Heart left ventricle (tissue), 13 donors: ENCODE measurements at regions not wholly inside any gene's neighbourhood (a gene's known extent, or its start where the extent isn't known, plus 50 kb on each side); places are given as distances from the start of the nearest gene placed in this dataset.

ENCODE experiments used
- POLR2A ChIP-seq, 2 donors: fragments of 450-650 bp; IDR thresholded peaks; one replicate each; pipeline ENCODE4 v1.6.1; 2017; ENCODE audit warnings: antibody characterized with exemption in 2 of 2, mild to moderate bottlenecking in 2 of 2, moderate library complexity in 2 of 2
- TF ChIP-seq, protein P1 (sequence below), 12 donors: fragments of 200-600 bp; sonication (generic) in 4 of 12; IDR thresholded peaks; one replicate each; pipeline versions ENCODE4 v1.5.0 to v1.8.0; 2018 to 2022; ENCODE audit warnings: antibody characterized with exemption in 12 of 12, mild to moderate bottlenecking in 5 of 12
- donor health status: ischemic (EF 13 %, LVEDD 7.1; RV severe dilation, severe dysfunction).
- donor health status: DM: no; HTN: yes; CAD: no.
- donor health status: DM: no; HTN: no; CAD: no.
- donor health status: ischemic (EF 25% LVEDD 6.9; RV normal size, moderate dysfunction).
- donor health status: ischemic (EF 25% LVEDD 5.7; RV mildly dilated, moderate dysfunction).
- donor health status: ischemic (EF 35%, LVEDD 5.7; RV mildly dilated, moderate dysfunction).
- donor health status: nonischemic (EF 11% LVEDD 7.7; RV severe dilation, severe dysfunction).
- donor health status: DM: yes; HTN: yes; CAD: no.
- donor health status: PGD.
- donor health status: ischemic (EF 29% LVEDD 5.4; RV normal size, mild dysfunction).
- donor health status: nonischemic (EF 23%, LVEDD 6.1; RV moderate dilation, normal function).

GRCh38 chr10:84789026-84789425 lies 460.6 kb downstream of the CCSER2 start:
- TF ChIP-seq, protein P1, sequence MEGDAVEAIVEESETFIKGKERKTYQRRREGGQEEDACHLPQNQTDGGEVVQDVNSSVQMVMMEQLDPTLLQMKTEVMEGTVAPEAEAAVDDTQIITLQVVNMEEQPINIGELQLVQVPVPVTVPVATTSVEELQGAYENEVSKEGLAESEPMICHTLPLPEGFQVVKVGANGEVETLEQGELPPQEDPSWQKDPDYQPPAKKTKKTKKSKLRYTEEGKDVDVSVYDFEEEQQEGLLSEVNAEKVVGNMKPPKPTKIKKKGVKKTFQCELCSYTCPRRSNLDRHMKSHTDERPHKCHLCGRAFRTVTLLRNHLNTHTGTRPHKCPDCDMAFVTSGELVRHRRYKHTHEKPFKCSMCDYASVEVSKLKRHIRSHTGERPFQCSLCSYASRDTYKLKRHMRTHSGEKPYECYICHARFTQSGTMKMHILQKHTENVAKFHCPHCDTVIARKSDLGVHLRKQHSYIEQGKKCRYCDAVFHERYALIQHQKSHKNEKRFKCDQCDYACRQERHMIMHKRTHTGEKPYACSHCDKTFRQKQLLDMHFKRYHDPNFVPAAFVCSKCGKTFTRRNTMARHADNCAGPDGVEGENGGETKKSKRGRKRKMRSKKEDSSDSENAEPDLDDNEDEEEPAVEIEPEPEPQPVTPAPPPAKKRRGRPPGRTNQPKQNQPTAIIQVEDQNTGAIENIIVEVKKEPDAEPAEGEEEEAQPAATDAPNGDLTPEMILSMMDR (IDR thresholded peaks at IDR 0.05) = no peak
- no peak for TF ChIP-seq POLR2A (IDR thresholded peaks at IDR 0.05)
